ENCODE measurements at regions not wholly inside any gene's neighbourhood (a gene's known extent, or its start where the extent isn't known, plus 50 kb on each side); places are given as distances from the start of the nearest gene placed in this dataset.
"Not testable (repeated sequence)": the region's sequence is repeated elsewhere in the genome, so short reads cannot be mapped to it uniquely, and the experiment has no call there.

- no peak for DNase-seq (ENCODE audit: low spot score)
Observed at GRCh38 chr5:25991639-25992038, 1046.7 kb downstream of the CDH9 start.

GRCh38 chr5:25990771-25991170, 1047.6 kb downstream of the CDH9 start:
- DNase-seq (ENCODE audit: low spot score), result no peak

- no peak for DNase-seq (ENCODE audit: low spot score)
Observed at GRCh38 chr5:25979086-25979485, 1059.3 kb downstream of the CDH9 start.

GRCh38 chr5:25975885-25976284, 1062.5 kb downstream of the CDH9 start:
- no peak for DNase-seq (ENCODE audit: low spot score)

- DNase-seq (ENCODE audit: low spot score), result no peak
Observed at GRCh38 chr5:25974451-25974850, 1063.9 kb downstream of the CDH9 start.

GRCh38 chr5:25970906-25971489, 1067.4 kb downstream of the CDH9 start:
- no peak for DNase-seq (ENCODE audit: low spot score)

- not testable (repeated sequence) for DNase-seq (ENCODE audit: low spot score)
Observed at GRCh38 chr5:25969042-25969441, 1069.3 kb downstream of the CDH9 start.

- DNase-seq (ENCODE audit: low spot score), result no peak
Observed at GRCh38 chr5:25964009-25964372, 1074.4 kb downstream of the CDH9 start.

- no peak for DNase-seq (ENCODE audit: low spot score)
Observed at GRCh38 chr5:25963251-25964008, 1075.0 kb downstream of the CDH9 start.

- no peak for DNase-seq (ENCODE audit: low spot score)
Observed at GRCh38 chr5:25955337-25955736, 1083.0 kb downstream of the CDH9 start.

- no peak for DNase-seq (ENCODE audit: low spot score)
Observed at GRCh38 chr5:25950681-25951080, 1087.7 kb downstream of the CDH9 start.

- DNase-seq (ENCODE audit: low spot score), result no peak
Observed at GRCh38 chr5:25948278-25948677, 1090.1 kb downstream of the CDH9 start.

- no peak for DNase-seq (ENCODE audit: low spot score)
Observed at GRCh38 chr5:25944786-25945185, 1093.6 kb downstream of the CDH9 start.

GRCh38 chr5:25909163-25909562, 1129.2 kb downstream of the CDH9 start:
- DNase-seq (ENCODE audit: low spot score), result no peak

GRCh38 chr5:25905646-25906045, 1132.7 kb downstream of the CDH9 start:
- DNase-seq (ENCODE audit: low spot score), result no peak

GRCh38 chr5:25892211-25892610, 1146.2 kb downstream of the CDH9 start:
- no peak for DNase-seq (ENCODE audit: low spot score)

- DNase-seq (ENCODE audit: low spot score), result no peak
Observed at GRCh38 chr5:25891691-25892090, 1146.7 kb downstream of the CDH9 start.

- DNase-seq (ENCODE audit: low spot score), result no peak
Observed at GRCh38 chr5:25881318-25882036, 1156.9 kb downstream of the CDH9 start.

GRCh38 chr5:25863811-25864210, 1174.6 kb downstream of the CDH9 start:
- DNase-seq (ENCODE audit: low spot score), result no peak

- peak; percentile 18 for DNase-seq (ENCODE audit: low spot score)
Observed at GRCh38 chr5:25862276-25862675, 1176.1 kb downstream of the CDH9 start.

GRCh38 chr5:25858019-25858418, 1180.4 kb downstream of the CDH9 start:
- peak; percentile 44 for DNase-seq (ENCODE audit: low spot score)

GRCh38 chr5:25851301-25851700, 1187.1 kb downstream of the CDH9 start:
- DNase-seq (ENCODE audit: low spot score), result no peak

GRCh38 chr5:25850581-25850980, 1187.8 kb downstream of the CDH9 start:
- no peak for DNase-seq (ENCODE audit: low spot score)

Measured in HT-29 (cell line).